GM19372 (cell line): ENCODE measurements at regions not wholly inside any gene's neighbourhood (a gene's known extent, or its start where the extent isn't known, plus 50 kb on each side); places are given as distances from the start of the nearest gene placed in this dataset.
A peak's percentile ranks its signal among the peaks of the same experiment; 100 is the strongest.
"Not testable (repeated sequence)": the region's sequence is repeated elsewhere in the genome, so short reads cannot be mapped to it uniquely, and the experiment has no call there.

ENCODE experiments used
- ATAC-seq: cut with Tn5 transposase; IDR thresholded peaks from one replicate; pipeline ENCODE4 v1.9.1; 2021; ENCODE audit warnings: mild to moderate bottlenecking, low read depth, moderate library complexity; ENCODE audit not compliant: unreplicated experiment

DNA sequence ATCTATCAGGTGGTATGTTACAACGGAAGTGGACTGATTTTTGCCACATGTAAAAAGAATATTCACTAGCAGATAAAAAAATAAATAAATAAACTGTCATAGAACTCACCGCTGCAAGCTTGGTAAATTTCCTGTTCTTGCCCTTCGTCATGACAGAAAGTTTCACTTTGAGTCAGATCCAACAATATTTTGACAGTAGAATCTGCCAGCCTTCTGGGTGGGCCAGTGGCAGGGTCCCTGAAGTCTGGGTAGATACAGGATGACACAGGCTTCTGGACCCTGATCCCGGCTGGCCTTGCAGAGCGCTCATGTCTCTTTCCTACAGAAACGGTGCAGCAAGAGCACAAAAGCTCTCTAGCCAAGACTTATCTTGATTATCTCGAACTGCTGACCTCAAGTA is 97.8 kb upstream of the PMAIP1 start:
- peak; percentile 51 for ATAC-seq

DNA sequence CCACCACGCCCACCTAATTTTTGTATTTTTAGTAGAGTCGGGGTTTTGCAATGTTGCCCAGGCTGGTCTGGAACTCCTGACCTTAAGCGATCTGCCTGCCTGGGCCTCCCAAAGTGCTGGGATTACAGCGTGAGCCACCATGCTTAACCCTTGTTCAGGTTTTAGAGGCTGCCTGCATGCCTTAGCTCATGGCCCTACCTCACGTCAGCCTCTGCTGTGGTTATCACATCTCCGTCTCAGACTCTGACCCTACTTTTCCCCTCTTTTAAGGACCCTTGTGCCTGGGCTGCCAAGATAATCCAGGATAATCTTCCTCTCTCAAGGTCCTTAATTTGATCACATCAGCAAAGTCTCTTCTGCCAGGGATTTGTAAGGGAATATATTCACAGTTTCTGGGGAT is 98.2 kb upstream of the PMAIP1 start:
- ATAC-seq, result no peak

- ATAC-seq, result no peak
These were observed 98.9 kb upstream of the PMAIP1 start for GRCh38 chr18:59800897-59801296.

- ATAC-seq, result no peak
These were observed 100.3 kb upstream of the PMAIP1 start for GRCh38 chr18:59799383-59800015.

DNA sequence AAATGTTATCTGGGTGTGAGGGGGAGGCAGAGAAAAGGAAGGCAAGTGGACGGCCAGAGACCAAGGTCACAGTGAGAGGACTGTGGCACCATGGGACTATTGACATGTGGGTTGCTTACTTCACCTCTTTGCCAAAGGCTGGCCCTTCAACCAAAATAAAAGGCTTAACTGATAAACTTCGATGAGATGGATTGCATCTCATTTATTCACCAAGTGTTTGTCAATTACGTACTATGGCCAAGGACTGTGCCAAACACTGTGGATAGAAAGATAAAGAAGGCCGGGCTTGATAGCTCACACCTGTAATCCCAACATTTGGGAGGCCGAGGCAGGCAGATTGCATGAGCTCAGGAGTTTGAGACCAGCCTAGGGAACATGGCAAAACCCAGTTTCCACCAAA is 98.7 kb upstream of the CCBE1 start:
- no peak for ATAC-seq

GRCh38 chr18:59792353-59792752 is 95.1 kb upstream of the CCBE1 start:
- no peak for ATAC-seq

DNA sequence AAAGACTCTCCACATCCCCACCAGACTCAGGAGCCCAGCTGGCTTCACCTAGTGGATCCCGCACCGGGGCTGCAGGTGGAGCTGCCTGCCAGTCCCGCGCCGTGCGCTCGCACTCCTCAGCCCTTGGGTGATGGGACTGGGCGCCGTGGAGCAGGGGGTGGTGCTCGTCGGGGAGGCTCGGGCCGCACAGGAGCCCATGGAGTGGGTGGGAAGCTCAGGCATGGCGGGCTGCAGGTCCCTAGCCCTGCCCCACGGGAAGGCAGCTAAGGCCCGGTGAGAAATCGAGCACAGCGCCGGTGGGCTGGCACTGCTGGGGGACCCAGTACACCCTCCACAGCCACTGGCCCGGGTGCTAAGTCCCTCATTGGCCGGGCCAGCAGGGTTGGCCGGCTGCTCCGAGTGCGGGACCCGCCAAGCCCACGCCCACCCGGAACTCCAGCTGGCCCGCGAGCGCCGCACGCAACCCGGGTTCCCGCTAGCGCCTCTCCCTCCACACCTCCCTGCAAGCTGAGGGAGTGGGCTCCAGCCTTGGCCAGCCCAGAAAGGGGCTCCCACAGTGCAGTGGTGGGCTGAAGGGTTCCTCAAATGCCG is 93.2 kb upstream of the CCBE1 start:
- ATAC-seq, result not testable (repeated sequence)

DNA sequence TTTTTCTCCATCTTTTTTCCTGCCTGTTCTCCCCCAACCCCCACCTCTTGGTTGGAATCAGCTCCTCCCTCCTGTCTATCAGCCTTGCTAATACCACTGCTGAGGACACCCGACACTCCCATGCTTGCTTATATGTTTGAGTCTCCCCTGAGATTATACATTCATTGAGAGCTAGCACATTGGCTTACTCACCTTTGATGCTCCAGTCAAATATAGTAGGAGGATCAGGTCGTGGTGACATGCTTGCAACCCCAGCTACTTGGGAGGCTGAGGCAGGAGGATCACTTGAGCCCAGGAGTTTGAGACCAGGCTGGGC is 91.5 kb upstream of the CCBE1 start:
- ATAC-seq, result no peak

DNA sequence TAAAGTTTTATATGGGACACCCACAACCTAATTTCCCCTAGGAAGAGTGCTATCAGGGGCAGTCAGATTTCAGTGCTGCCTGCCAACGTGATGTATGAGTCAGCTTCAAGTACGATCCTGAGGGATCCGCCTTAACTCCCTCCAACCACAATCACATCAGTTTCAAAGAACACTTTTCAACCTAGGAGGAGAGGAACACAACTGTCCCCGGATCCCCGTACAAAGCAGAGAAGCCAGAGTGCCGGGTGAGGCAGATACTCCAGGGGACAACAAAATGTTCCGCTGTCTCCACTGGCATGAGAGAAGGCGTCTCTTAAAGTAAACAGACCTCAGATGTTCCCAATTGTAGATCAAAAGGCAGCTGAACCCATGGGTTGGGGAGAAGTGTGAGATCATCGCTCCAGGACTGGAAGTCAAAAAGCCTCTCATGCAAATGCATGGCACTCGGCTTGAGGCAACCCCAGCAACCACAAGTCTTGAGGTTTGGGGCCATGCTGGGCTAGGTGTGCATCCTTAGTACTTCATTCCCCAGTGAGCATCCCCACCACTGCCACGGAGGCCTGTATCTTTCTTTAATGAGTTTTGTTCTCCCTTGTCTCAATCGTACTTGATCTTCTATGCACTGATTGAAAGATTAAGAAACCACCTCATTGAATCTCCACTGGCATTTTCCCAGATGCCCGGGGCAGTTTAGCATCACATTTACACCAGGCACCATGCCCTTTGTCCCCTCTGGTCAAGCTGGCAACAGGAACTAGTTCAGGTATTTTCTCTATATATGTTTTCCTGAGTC is 91.0 kb upstream of the CCBE1 start:
- ATAC-seq, result no peak

DNA sequence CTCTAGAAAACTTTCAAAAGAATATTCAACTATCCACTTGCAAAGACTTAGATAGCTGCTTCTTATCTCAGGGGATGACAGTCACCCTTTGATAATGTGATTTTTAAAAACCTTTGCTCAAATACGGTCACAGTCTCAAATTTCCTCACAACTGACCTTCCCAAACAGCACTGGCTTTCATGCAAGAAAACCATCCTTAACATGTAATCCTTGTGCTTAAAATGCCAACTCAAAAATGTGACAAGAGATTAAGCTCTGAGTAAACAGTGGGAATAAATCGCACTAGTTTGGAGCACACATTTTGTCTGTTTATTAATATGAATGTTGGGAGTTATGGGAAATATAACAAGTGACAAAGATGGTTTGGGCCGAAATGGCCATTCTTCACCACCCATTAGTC is 87.5 kb upstream of the CCBE1 start:
- ATAC-seq, result no peak

DNA sequence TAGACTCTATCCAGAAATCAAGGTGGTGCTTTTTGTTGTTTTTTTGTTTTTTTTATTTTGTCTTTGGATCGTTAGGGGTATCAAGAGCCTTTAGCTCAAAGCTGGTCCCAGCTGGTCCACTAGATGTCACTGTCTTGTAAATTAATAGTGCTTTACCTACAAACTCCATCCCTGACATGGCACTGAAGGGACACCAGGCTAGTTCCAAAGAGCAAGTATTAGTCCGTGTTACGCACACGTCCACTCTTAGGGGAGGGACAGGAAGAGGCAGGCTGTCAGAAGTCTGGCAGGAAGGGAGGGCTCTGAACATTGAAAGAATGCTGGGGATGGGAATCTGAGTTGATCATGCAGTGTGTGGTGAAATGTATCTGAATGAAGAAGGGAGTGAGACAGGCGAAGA is 85.9 kb upstream of the CCBE1 start:
- ATAC-seq, result peak; percentile 90

DNA sequence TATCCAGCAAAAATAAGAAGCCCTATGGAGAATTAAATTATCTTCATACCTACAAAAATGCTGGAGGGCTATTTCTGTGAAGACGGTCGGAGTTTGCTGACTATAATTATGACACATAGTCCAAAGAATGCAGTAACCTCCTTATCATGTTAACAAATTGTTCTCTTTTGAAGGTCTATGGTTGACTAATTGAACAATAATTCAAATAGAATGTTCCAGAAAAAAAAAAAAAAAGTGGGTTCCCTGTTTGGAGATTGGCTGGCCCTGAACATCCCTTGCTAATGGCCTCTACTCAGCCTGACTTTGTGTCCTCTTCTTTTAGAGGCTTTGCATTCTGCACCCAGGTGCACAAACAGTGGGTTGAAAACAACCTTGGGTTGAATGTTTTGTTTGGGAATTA is 82.8 kb upstream of the CCBE1 start:
- no peak for ATAC-seq

- no peak for ATAC-seq
These were observed 81.2 kb upstream of the CCBE1 start for GRCh38 chr18:59778434-59778833.

DNA sequence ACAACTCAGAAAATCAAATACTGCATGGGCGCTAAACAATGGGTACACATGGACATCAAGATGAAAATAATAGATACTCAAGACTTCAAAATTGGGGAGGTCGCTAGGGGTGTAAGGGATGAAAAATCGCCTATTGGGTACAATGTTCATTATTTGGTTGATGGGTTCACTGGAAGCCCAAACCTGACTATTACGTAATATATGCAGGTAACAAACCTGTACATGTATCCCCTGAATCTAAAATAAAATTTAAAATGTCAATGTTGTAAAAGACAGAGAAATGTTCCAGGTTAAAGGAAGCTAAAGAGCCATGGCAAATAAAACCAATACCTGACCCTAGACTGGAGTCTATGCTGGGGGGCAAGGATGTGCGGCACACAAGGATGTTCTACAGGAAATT is 80.4 kb upstream of the CCBE1 start:
- no peak for ATAC-seq

DNA sequence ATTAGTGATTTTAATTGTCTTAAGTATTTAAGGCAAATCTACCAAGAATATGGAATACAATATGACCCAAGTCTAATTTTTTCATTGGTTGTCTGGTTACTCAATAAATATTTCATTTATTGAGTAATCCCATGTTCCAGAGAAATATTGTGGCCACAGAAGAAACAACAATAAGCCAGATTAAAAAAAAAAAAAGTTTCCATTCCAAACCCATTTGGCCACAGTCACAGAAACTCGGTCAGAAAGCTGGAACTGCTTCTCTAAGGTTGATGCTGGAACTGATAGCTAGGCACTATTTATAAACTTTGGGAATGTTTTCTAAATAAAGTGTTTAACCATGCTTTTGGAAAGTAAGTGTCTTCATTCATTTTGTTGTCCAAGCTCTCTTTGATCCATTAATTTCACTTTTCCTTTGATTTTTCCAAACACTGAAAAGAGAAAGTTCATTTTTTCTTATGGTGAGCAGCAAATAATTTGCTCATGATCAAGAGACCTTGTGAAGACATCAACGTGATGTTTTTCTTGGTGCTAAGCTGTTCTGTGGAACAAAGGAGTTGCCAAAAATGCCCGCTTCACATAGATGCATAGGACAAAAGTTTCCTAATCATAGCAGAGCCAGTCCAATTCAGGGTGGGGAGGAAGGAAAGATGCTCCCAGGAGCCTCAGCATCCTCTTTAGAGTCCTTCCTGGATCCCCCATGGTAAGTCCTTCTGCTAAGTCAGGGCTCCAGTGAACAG is 72.1 kb upstream of the CCBE1 start:
- ATAC-seq, result no peak

DNA sequence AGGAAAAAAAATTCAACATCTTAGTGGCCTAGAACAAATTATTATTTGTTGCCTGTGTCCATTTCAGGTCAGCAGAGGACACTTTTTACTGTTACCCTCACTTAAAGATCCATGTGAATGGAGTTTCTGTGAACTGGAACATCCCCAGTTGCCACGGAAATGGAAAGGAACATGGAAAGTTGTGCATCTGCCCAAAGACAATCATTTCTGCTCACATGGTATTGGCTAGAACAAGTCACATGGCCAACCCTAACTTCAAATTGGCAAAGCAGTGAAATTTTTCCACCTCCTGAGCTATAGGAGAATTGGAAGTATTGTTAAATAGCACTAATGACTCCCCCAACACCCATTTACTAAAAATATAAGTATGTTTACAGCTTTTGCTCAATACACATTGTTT is 71.2 kb upstream of the CCBE1 start:
- no peak for ATAC-seq

- no peak for ATAC-seq
These were observed 70.5 kb upstream of the CCBE1 start for GRCh38 chr18:59767732-59768131.

DNA sequence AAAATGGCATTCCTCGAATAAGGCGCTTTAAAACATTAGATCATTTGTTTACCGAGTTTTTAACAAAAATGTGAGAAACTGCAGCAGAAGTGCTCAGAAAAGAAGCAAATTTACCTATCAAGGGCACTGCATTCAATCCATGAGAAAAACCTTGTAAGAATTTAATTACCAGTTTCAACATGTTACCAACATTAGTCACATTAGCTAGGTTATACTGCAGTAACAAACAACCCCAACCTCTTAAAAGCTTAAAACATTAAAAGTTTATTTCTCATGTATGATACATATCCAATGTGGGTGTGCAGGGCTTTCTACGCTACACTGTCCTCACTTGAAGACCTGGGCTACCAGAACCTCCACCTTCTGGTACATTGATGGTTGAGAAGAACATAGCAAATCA is 68.1 kb upstream of the CCBE1 start:
- ATAC-seq, result no peak

- ATAC-seq, result no peak
These were observed 67.1 kb upstream of the CCBE1 start for GRCh38 chr18:59764281-59764680.

- no peak for ATAC-seq
These were observed 66.4 kb upstream of the CCBE1 start for GRCh38 chr18:59763541-59764136.
